Coronary artery (tissue), 2 donors: ENCODE measurements at regions not wholly inside any gene's neighbourhood (a gene's known extent, or its start where the extent isn't known, plus 50 kb on each side); places are given as distances from the start of the nearest gene placed in this dataset.
"Not testable (repeated sequence)": the region's sequence is repeated elsewhere in the genome, so short reads cannot be mapped to it uniquely, and the experiment has no call there.

Experiments used
- DNase-seq: peaks from one replicate; pipeline ENCODE4 v3.0.0-alpha.2; 2017; ENCODE audit warnings: low spot score
- H3K27ac ChIP-seq, 2 donors: fragments of 200-600 bp; sonication (generic); one replicate each; pipeline ENCODE4 v1.5.1; 2016 to 2019
- H3K4me3 ChIP-seq: fragments of 200-600 bp; sonication (generic); 2 replicates; pipeline ENCODE4 v1.5.1; 2016; ENCODE audit warnings: mild to moderate bottlenecking, moderate library complexity
- TF ChIP-seq, protein P1 (sequence below): fragments of 200-600 bp; sonication (generic); IDR thresholded peaks from one replicate; pipeline ENCODE4 v1.5.1; 2019; ENCODE audit warnings: antibody characterized with exemption

DNA sequence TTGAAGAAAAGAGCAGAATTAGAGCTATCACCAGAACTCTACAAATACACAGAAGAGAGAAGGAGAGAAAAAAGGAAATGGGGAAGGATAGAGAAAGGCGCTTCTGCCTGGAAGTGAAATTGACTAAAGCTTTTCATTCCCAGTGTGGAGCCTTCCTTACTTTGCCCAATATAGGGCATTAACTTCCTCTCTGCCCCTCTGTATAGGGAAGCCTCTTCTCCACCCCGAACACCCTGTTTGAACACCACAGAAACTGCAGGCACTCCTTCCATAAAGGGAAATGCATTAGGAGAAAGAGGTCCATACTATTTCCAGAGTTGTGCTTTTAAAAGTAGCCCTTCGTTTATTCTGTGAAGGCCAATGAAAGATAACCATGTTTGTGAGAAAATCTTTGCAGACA, 248.5 kb downstream of the RAP2B start:
- TF ChIP-seq, protein P1, sequence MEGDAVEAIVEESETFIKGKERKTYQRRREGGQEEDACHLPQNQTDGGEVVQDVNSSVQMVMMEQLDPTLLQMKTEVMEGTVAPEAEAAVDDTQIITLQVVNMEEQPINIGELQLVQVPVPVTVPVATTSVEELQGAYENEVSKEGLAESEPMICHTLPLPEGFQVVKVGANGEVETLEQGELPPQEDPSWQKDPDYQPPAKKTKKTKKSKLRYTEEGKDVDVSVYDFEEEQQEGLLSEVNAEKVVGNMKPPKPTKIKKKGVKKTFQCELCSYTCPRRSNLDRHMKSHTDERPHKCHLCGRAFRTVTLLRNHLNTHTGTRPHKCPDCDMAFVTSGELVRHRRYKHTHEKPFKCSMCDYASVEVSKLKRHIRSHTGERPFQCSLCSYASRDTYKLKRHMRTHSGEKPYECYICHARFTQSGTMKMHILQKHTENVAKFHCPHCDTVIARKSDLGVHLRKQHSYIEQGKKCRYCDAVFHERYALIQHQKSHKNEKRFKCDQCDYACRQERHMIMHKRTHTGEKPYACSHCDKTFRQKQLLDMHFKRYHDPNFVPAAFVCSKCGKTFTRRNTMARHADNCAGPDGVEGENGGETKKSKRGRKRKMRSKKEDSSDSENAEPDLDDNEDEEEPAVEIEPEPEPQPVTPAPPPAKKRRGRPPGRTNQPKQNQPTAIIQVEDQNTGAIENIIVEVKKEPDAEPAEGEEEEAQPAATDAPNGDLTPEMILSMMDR: no peak
- H3K27ac ChIP-seq: no peak overlapping the region
- DNase-seq: no peak
- H3K4me3 ChIP-seq: no peak overlapping the region

DNA sequence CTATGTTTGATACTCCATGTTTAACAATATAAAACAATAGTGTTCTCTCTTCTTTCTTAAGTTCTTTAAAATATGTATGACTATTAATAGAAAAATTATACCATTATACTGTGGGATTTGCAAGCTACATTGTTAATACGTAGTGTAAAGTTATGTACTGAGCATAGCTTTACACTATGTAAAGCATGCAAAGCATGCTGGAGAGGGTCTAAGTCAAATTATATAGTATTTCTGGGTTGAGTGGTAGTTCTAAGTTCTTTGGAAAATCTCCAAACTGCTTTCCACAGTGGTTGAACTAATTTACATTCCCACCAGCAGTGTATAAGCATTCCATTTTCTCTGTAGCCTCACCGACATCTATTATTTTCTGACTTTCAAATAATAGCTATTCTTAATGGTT, 253.0 kb downstream of the RAP2B start:
- TF ChIP-seq, protein P1: no peak
- no peak overlapping the region for H3K4me3 ChIP-seq
- no peak for DNase-seq
- H3K27ac ChIP-seq: no peak overlapping the region

DNA sequence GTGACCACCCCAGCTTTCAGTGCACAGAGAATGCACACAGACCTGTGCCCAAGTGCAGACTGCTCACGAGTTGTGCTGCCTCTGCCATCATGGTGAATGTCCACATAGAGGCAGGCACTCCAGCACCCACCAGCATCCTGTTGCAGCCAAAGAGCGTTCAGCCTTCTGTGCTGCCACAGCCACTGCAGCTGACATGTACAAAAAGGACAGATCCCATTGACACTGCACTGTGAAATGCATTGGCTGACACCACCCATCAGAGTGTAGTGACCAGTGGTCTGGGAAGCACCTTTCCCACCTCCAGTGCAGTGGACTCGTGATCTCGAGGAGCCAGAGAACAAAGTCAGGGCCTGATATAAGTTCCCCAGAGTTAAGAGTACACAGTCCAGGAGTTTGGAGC, 260.3 kb downstream of the RAP2B start:
- no peak overlapping the region for H3K4me3 ChIP-seq
- DNase-seq: no peak
- H3K27ac ChIP-seq: no peak overlapping the region
- TF ChIP-seq, protein P1: no peak

DNA sequence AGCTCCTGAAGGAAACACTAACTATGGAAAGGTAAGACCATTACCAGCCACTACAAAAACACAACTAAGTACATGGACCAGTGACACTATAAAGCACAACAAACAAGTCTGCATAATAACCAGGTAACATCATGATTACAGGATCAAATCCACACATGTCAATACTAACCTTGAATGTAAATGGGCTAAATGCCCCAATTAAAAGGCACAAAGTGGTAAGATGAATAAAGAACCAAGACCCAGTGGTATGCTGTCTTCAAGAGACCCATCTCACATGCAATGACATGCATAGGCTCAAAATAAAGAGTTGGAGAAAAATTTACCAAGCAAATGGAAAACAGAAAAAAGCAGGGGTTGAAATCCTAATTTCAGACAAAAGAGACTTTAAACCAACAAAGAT, 261.8 kb downstream of the RAP2B start:
- DNase-seq, H3K27ac ChIP-seq, H3K4me3 ChIP-seq: not testable (repeated sequence)

DNA sequence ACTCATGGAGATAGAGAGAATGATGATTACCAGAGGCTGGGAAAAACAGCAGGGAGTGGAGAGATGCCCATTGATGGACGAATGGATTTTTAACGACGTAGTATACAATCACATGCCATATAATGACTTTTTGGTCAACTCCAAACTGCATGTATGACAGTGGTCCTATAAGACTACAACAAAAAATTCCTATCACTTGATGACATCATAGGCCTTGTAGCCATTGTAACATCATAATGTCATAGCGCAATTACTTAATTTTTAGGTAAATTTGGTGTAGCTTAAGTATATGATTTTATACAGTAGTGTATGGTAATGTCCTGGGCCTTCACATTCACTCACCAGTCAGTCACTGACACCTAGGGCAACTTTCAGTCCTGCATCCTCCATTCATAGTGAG, 264.3 kb downstream of the RAP2B start:
- Histone ChIP-seq H3K27ac (no peak overlapping the region), H3K4me3 (no peak overlapping the region)
- TF ChIP-seq, protein P1: no peak
- no peak for DNase-seq

DNA sequence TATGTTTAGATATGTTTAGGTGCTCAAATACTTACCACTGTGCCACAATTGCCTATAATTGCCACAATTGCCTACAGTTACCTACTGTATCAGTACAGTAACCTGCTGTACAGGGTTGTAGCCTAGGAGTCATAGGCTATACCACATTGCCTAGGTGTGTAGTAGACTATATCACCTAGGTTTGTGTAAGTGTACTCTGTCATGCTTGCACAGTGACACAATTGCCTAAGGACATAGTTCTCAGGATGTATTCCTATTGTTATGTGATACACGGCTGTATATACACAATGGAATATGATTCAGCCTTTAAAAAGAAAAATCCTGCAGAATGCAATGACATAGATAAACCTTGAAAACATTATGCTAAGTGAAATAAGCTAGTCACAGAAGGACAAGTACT, 264.8 kb downstream of the RAP2B start:
- Histone ChIP-seq H3K27ac (no peak overlapping the region), H3K4me3 (no peak overlapping the region)
- no peak for DNase-seq
- TF ChIP-seq, protein P1: no peak

DNA sequence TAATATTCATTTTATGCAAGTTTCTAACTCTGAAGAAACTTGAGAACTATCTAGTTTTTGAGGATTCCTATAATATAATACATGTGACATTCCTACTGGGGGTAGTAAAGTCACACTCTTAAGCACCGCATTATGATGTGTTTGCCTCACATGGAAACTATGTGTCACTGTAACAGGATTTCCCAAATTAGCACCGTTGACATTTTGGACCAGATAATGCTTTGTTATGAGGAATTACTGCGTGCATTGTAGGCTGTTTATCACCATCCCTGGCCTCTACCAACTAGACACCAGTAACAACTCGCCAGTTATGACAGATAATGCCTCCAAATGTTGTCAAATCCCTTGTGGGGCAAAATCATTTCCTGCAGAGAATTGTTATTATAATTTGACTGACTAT, 267.8 kb downstream of the RAP2B start:
- Histone ChIP-seq H3K27ac (no peak overlapping the region), H3K4me3 (no peak overlapping the region)
- TF ChIP-seq, protein P1: no peak
- no peak for DNase-seq

DNA sequence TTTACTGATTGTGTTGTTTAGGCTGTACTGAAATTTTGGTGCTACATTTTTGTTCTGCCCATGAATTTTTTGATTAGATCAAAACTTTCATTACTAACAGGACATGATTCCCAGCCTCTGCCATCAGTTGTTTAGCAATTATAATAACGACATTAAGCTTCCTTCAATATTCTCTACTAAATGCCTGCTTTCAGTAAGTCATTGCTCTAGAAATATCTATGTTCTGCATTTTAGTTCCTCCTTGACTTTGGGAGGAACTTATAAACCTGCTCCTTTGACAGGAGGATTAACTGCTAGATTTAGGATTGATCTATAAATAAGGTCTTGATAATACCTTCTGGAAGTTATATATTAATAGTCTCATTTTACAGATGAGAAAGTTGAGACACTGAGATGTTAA, 269.1 kb downstream of the RAP2B start:
- DNase-seq: no peak
- TF ChIP-seq, protein P1: no peak
- Histone ChIP-seq H3K27ac (no peak overlapping the region), H3K4me3 (no peak overlapping the region)
